Epithelial cell of esophagus (primary cell): ENCODE measurements at regions not wholly inside any gene's neighbourhood (a gene's known extent, or its start where the extent isn't known, plus 50 kb on each side); places are given as distances from the start of the nearest gene placed in this dataset.

Experiments
- DNase-seq: peaks from one replicate; pipeline ENCODE4 v3.0.0; 2010; ENCODE audit warnings: low read depth
- H3K4me3 ChIP-seq: 2 replicates; pipeline ENCODE4 v1.5.1; 2011; ENCODE audit warnings: mild to moderate bottlenecking, low read length, control low read depth
- TF ChIP-seq, protein P1 (sequence below): IDR thresholded peaks from 2 replicates; pipeline ENCODE4 v1.5.1; 2011; ENCODE audit warnings: low read depth, mild to moderate bottlenecking, low read length, control low read depth, inconsistent platforms; ENCODE audit not compliant: insufficient read depth; ENCODE audit errors: missing control alignments

DNA sequence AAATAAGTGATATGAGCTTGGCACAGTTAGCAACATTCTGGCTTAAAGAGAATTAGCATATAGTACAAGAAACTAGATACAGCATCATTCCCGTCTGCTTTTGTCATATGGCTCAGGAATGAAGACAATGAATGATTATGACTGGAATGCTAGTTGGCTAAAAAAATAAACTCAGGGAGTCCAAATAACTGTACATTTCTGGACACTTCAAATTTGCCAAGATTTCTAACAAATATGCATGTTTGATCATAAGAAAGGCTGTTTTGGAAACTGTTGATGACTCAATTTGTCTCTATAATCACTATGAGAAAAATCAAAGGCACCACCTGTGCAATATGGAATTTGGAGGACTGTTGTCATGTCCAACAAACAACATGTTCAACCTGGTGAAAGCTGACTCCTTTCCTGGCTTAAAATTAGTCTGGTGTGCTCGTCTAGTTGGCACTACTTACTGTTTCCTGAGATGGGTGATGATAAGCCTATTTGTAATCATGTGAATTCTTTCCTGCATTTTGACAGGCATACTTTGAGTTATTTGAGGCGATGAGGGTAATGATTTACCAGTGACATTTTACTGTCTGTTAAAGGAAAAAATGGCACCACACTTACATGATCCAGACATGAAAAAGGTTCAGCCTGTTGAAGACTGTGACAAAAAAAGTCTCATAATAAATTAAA lies 133.9 kb upstream of the CDH20 start:
- TF ChIP-seq, protein P1, sequence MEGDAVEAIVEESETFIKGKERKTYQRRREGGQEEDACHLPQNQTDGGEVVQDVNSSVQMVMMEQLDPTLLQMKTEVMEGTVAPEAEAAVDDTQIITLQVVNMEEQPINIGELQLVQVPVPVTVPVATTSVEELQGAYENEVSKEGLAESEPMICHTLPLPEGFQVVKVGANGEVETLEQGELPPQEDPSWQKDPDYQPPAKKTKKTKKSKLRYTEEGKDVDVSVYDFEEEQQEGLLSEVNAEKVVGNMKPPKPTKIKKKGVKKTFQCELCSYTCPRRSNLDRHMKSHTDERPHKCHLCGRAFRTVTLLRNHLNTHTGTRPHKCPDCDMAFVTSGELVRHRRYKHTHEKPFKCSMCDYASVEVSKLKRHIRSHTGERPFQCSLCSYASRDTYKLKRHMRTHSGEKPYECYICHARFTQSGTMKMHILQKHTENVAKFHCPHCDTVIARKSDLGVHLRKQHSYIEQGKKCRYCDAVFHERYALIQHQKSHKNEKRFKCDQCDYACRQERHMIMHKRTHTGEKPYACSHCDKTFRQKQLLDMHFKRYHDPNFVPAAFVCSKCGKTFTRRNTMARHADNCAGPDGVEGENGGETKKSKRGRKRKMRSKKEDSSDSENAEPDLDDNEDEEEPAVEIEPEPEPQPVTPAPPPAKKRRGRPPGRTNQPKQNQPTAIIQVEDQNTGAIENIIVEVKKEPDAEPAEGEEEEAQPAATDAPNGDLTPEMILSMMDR = no peak
- H3K4me3 ChIP-seq = no peak overlapping the region
- no peak for DNase-seq

DNA sequence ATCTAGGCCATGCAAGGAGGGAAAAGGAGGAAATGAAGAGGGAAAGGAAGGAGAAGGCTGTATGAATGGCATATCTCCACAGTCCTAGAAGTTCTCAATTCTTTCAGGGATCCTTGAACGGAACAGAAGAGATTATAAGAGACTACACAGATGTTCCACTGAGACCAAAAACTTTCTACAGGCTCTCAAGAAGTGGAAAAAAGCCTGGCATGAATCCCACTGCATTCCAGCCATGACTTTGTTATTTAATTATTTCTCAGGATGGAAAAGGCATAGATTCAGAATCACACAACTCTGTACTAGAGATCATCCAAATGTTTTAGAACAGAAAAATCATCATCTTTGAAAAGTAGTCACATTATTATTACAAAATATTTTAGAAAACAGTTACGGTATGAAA lies 131.7 kb upstream of the CDH20 start:
- TF ChIP-seq, protein P1 = no peak
- DNase-seq = no peak
- H3K4me3 ChIP-seq = no peak overlapping the region

DNA sequence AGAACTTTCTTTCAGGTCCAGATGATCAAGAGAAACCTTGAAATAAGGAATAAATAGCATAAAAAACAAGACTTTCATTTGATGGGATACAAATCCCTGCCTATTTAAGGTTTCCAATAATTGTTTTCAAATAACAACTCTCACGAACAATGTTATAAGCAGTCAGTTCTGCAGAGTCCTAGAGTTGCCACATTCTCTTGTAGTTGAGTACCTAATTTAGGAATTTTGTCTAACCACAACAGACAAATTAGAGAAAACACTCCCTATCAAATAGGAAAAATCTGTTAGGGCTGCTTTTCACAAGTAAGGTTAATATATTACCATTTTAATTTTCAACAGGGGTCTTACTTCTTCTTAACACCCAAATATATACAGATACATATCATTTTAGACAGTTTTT lies 130.1 kb upstream of the CDH20 start:
- peak; percentile 3 for DNase-seq
- H3K4me3 ChIP-seq = no peak overlapping the region
- TF ChIP-seq, protein P1 = no peak

DNA sequence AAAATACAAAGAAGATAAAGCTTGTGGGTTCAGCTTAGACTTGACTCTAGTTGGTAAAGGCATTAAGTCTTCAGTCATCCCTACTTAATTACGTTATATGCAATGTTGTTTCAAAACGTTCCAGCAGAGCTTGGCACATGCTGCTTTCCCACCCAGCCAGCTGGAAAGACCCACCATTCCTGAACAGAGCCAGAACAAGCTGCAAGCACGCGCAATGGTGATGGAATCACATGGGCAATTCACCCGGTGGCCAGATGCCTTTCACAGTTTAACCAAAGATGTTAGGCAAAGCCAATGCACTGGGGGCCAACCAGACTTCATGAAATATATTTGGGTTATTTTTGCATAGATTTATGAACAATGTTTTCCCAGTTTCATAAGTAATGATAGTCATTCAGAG lies 123.4 kb upstream of the CDH20 start:
- H3K4me3 ChIP-seq = no peak overlapping the region
- DNase-seq = no peak
- TF ChIP-seq, protein P1 = no peak

DNA sequence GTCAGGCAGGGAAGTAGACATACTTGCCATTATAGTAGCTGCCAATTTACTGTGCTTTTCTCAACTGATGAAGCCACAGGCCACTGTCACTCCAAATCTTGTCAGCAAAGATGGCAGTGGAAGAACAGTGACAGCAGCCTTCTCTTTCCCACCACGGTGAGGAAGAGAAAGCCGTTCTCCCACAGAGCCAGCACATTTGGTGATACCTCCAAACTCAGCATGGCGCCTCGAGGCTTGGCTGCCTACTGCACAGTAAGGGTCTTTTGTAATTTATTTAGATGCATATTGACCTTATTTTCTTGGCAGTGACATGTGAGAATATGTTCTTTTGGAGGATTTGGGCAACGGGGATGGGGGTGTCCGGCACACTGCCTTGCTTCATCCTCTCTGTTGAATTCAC lies 117.2 kb upstream of the CDH20 start:
- H3K4me3 ChIP-seq = no peak overlapping the region
- TF ChIP-seq, protein P1 = no peak
- DNase-seq = no peak

DNA sequence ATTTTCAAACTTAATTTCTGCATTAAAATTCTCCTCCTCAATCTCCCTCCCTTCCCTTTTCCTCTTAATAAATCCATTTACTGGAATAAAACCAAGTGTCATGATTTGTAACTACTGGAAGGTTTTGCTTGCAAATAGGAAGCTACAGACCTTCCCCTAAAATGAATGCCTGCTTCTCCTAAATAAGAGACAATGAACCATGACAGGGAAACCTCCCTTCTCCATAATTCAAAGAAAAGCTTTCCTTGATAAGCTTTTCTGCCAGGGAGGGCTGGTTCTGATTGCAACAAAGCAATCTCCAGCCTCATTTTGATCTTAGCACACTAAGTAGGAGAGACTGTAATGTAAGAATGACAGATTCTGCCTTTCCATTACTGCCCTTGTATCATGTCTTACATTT lies 111.0 kb upstream of the CDH20 start:
- no peak for DNase-seq
- TF ChIP-seq, protein P1 = no peak

DNA sequence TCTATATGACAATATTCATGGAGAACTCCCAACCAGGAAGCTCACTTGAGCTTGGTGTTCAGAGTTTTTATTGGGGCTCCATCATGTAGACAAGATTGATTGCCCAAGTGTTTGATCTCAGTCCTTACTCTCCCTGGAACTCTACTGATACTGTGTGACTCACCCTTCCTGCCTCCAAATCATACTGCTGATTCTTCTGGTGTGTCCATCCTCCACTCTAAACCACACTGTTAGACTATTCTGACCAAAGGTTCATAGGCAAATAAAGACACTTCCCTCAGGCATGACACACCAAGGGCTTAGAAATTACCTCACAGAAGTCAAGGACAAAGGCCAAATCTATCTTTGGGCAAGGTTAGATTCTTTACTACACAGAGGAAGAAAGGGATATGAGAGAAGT lies 107.9 kb upstream of the CDH20 start:
- no peak for DNase-seq

More for the DNA sequence above, 111.0 kb upstream of the CDH20 start:
- no peak overlapping the region for H3K4me3 ChIP-seq

More for the DNA sequence above, 107.9 kb upstream of the CDH20 start:
- TF ChIP-seq, protein P1 = no peak
- H3K4me3 ChIP-seq = no peak overlapping the region
